Stimulated activated CD8-positive, alpha-beta memory T cell treated with anti-CD3 and anti-CD28 coated beads, Interleukin-12 subunit alpha, Interleukin-12 subunit beta, amount 100 ng/mL, for 24 hours (primary cell): ENCODE measurements at regions not wholly inside any gene's neighbourhood (a gene's known extent, or its start where the extent isn't known, plus 50 kb on each side); places are given as distances from the start of the nearest gene placed in this dataset.
"Not testable (repeated sequence)": the region's sequence is repeated elsewhere in the genome, so short reads cannot be mapped to it uniquely, and the experiment has no call there.

Experiments used
- DNase-seq: peaks from one replicate; pipeline ENCODE4 v3.0.0-alpha.2; 2020; ENCODE audit errors: extremely low read depth

GRCh38 chr3:39655718-39656117 lies 153.7 kb upstream of the MYRIP start:
- not testable (repeated sequence) for DNase-seq

GRCh38 chr3:39657075-39657474 lies 152.3 kb upstream of the MYRIP start:
- no peak for DNase-seq

GRCh38 chr3:39657775-39658174 lies 151.6 kb upstream of the MYRIP start:
- DNase-seq: no peak

- DNase-seq: no peak
These were observed 144.5 kb upstream of the MYRIP start for GRCh38 chr3:39664931-39665330.

GRCh38 chr3:39665441-39665840 lies 144.0 kb upstream of the MYRIP start:
- no peak for DNase-seq

- no peak for DNase-seq
These were observed 141.0 kb upstream of the MYRIP start for GRCh38 chr3:39668420-39668819.

- DNase-seq: no peak
These were observed 138.3 kb upstream of the MYRIP start for GRCh38 chr3:39671116-39671515.

- DNase-seq: no peak
These were observed 137.8 kb upstream of the MYRIP start for GRCh38 chr3:39671600-39671999.

- DNase-seq: no peak
These were observed 104.0 kb upstream of the MYRIP start for GRCh38 chr3:39705351-39705900.

GRCh38 chr3:39707314-39707909 lies 102.0 kb upstream of the MYRIP start:
- DNase-seq: no peak

GRCh38 chr3:39712413-39713048 lies 96.9 kb upstream of the MYRIP start:
- no peak for DNase-seq

GRCh38 chr3:39713341-39713740 lies 96.1 kb upstream of the MYRIP start:
- not testable (repeated sequence) for DNase-seq

- DNase-seq: no peak
These were observed 92.6 kb upstream of the MYRIP start for GRCh38 chr3:39716849-39717248.

GRCh38 chr3:39718674-39719595 lies 90.5 kb upstream of the MYRIP start:
- DNase-seq: no peak

GRCh38 chr3:39721076-39721475 lies 88.3 kb upstream of the MYRIP start:
- DNase-seq: no peak

GRCh38 chr3:39724233-39724846 lies 85.1 kb upstream of the MYRIP start:
- no peak for DNase-seq

- DNase-seq: no peak
These were observed 84.1 kb upstream of the MYRIP start for GRCh38 chr3:39725321-39725720.

GRCh38 chr3:39727415-39727814 lies 82.0 kb upstream of the MYRIP start:
- no peak for DNase-seq

GRCh38 chr3:39733804-39734203 lies 75.6 kb upstream of the MYRIP start:
- no peak for DNase-seq

- not testable (repeated sequence) for DNase-seq
These were observed 69.8 kb upstream of the MYRIP start for GRCh38 chr3:39739658-39740057.

- no peak for DNase-seq
These were observed 64.7 kb upstream of the MYRIP start for GRCh38 chr3:39744746-39745145.

- DNase-seq: no peak
These were observed 61.4 kb upstream of the MYRIP start for GRCh38 chr3:39748002-39748401.
